Osteocyte (in vitro differentiated cells): ENCODE measurements at regions not wholly inside any gene's neighbourhood (a gene's known extent, or its start where the extent isn't known, plus 50 kb on each side); places are given as distances from the start of the nearest gene placed in this dataset.

ENCODE experiments used
- DNase-seq: peaks from one replicate; pipeline ENCODE4 v3.0.0; 2021; ENCODE audit warnings: mixed read lengths; ENCODE audit not compliant: unreplicated experiment; ENCODE audit errors: extremely low spot score
- H3K27ac Mint-ChIP-seq: one replicate; pipeline ENCODE4 v1.8.0; 2021; ENCODE audit warnings: mild to moderate bottlenecking, mixed read lengths; ENCODE audit not compliant: unreplicated experiment
- H3K27me3 Mint-ChIP-seq: one replicate; pipeline ENCODE4 v1.8.0; 2021; ENCODE audit warnings: mixed read lengths; ENCODE audit not compliant: unreplicated experiment
- H3K36me3 Mint-ChIP-seq: one replicate; pipeline ENCODE4 v1.8.0; 2021; ENCODE audit warnings: mixed read lengths; ENCODE audit not compliant: unreplicated experiment
- H3K4me1 Mint-ChIP-seq: one replicate; pipeline ENCODE4 v1.8.0; 2021; ENCODE audit warnings: mixed read lengths; ENCODE audit not compliant: unreplicated experiment
- H3K4me3 Mint-ChIP-seq: one replicate; pipeline ENCODE4 v1.8.0; 2021; ENCODE audit warnings: mild to moderate bottlenecking, moderate library complexity, mixed read lengths; ENCODE audit not compliant: unreplicated experiment
- H3K9me3 Mint-ChIP-seq: one replicate; pipeline ENCODE4 v1.8.0; 2021; ENCODE audit warnings: mixed read lengths; ENCODE audit not compliant: unreplicated experiment
- TF ChIP-seq, protein P1 (sequence below): fragments of 200-600 bp; sonication (generic); IDR thresholded peaks from 2 replicates; pipeline ENCODE4 v1.5.0; 2021; ENCODE audit warnings: antibody characterized with exemption, mild to moderate bottlenecking, moderate library complexity

GRCh38 chr20:52532674-52533073 is 341.1 kb upstream of the ZFP64 start:
- Mint-ChIP-seq H3K4me1 (no peaks in the 10 kb centered on the region), H3K27ac (no peak overlapping the region), H3K27me3 (no peaks in the 10 kb centered on the region), H3K4me3 (no peak overlapping the region), H3K36me3 (no peaks in the 10 kb centered on the region), H3K9me3 (peaks cover 7% of the 10 kb centered on the region)
- no peak for DNase-seq
- TF ChIP-seq, protein P1, sequence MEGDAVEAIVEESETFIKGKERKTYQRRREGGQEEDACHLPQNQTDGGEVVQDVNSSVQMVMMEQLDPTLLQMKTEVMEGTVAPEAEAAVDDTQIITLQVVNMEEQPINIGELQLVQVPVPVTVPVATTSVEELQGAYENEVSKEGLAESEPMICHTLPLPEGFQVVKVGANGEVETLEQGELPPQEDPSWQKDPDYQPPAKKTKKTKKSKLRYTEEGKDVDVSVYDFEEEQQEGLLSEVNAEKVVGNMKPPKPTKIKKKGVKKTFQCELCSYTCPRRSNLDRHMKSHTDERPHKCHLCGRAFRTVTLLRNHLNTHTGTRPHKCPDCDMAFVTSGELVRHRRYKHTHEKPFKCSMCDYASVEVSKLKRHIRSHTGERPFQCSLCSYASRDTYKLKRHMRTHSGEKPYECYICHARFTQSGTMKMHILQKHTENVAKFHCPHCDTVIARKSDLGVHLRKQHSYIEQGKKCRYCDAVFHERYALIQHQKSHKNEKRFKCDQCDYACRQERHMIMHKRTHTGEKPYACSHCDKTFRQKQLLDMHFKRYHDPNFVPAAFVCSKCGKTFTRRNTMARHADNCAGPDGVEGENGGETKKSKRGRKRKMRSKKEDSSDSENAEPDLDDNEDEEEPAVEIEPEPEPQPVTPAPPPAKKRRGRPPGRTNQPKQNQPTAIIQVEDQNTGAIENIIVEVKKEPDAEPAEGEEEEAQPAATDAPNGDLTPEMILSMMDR = no peak

DNA sequence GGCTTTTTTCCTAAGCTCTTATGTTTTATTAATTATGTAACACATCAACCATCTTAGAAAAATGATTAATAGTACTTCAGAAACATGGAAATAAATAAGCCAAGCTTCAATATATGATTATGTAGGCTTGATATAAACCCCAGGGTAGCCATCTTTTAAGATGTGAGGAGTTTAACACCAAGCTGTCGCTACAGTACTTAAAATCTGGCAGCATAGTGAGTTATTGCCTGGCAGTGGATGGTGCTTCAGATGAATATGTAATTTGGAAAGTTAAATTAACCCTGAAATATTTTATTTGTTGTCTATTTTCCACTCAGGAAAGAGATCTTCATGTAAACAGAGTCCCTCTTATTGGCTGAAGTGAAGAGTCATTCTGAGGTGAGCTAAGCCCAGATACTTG is 339.0 kb upstream of the ZFP64 start:
- Mint-ChIP-seq H3K27ac (no peak overlapping the region), H3K4me1 (no peaks in the 10 kb centered on the region), H3K9me3 (peaks cover 7% of the 10 kb centered on the region), H3K27me3 (no peaks in the 10 kb centered on the region), H3K36me3 (no peaks in the 10 kb centered on the region), H3K4me3 (no peak overlapping the region)
- no peak for DNase-seq
- TF ChIP-seq, protein P1 = no peak

- no peaks in the 10 kb centered on the region for H3K36me3 Mint-ChIP-seq
- TF ChIP-seq, protein P1 = no peak
- H3K27me3 Mint-ChIP-seq = no peaks in the 10 kb centered on the region
- DNase-seq = no peak
- no peak overlapping the region for H3K27ac Mint-ChIP-seq
- no peak overlapping the region for H3K4me3 Mint-ChIP-seq
- H3K9me3 Mint-ChIP-seq = peaks cover 7% of the 10 kb centered on the region
- no peaks in the 10 kb centered on the region for H3K4me1 Mint-ChIP-seq
These were observed 338.2 kb upstream of the ZFP64 start for GRCh38 chr20:52529826-52530225.

GRCh38 chr20:52524861-52525260 is 333.3 kb upstream of the ZFP64 start:
- Mint-ChIP-seq H3K9me3 (peaks cover 6% of the 10 kb centered on the region), H3K27ac (no peak overlapping the region), H3K4me1 (no peaks in the 10 kb centered on the region), H3K4me3 (no peak overlapping the region), H3K36me3 (no peaks in the 10 kb centered on the region), H3K27me3 (no peaks in the 10 kb centered on the region)
- TF ChIP-seq, protein P1 = no peak
- DNase-seq = no peak

DNA sequence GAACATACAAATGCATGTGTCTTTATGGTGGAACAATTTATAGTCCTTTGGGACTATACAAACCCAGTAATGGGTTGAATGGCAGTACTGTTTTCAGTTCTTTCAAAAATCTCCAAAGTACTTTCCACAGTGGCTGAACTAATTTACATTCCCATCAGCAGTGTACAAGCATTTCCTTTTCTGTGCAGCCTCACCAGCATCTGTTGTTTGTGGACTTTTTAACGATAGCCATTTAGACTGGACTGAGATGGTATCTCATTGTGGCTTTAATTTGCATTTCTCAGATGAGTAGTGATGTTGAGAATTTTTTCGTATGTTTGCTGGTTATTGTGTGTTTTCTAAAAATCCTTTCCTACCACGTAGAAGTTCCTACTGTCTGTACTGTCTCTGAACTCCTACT is 327.2 kb upstream of the ZFP64 start:
- no peaks in the 10 kb centered on the region for H3K27me3 Mint-ChIP-seq
- TF ChIP-seq, protein P1 = no peak
- H3K27ac Mint-ChIP-seq = no peak overlapping the region
- DNase-seq = no peak
- H3K4me3 Mint-ChIP-seq = no peak overlapping the region
- no peaks in the 10 kb centered on the region for H3K4me1 Mint-ChIP-seq
- H3K36me3 Mint-ChIP-seq = no peaks in the 10 kb centered on the region
- H3K9me3 Mint-ChIP-seq = peaks cover 6% of the 10 kb centered on the region
